H1 (cell line): ENCODE measurements at regions not wholly inside any gene's neighbourhood (a gene's known extent, or its start where the extent isn't known, plus 50 kb on each side); places are given as distances from the start of the nearest gene placed in this dataset.

Source experiments
- CTCF ChIA-PET: fragments of 300-600 bp; sonication (Branson Sonifier 250); formaldehyde crosslinking; loops from one replicate; lab custom pipeline; 2021; ENCODE audit not compliant: partially characterized antibody; lab: Charles Lee
- POLR2A ChIA-PET: fragments of 300-600 bp; sonication (Branson Sonifier 250); formaldehyde crosslinking; loops from one replicate; lab custom pipeline; 2021; ENCODE audit warnings: inconsistent platforms; ENCODE audit not compliant: partially characterized antibody; lab: Charles Lee
- DNase-seq, 2 experiments: peaks; one replicate each; pipeline versions ENCODE4 v3.0.0 to v3.0.0-alpha.2; 2010 to 2022; ENCODE audit warnings: low spot score in 2 of 2, low read depth in 1 of 2, mixed read lengths in 1 of 2
- FAIRE-seq: peaks from 2 replicates; lab custom pipeline; 2011; peaks lifted over from hg19 to GRCh38; lab: Jason Lieb, UNC
- H2AFZ ChIP-seq: 2 replicates; pipeline ENCODE4 v1.8.1; 2012; ENCODE audit warnings: low read length, inconsistent platforms
- H2AK5ac ChIP-seq: 2 replicates; pipeline ENCODE4 v1.6.1; 2013; ENCODE audit warnings: low read depth, low read length
- H2BK120ac ChIP-seq: replicated peaks from 2 replicates; pipeline ENCODE3; 2013; ENCODE audit warnings: low read depth, low read length, inconsistent platforms
- H2BK12ac ChIP-seq: 2 replicates; pipeline ENCODE4 v1.6.1; 2013; ENCODE audit warnings: low read depth, low read length
- H2BK15ac ChIP-seq: 2 replicates; pipeline ENCODE4 v1.6.1; 2013; ENCODE audit warnings: low read length
- H2BK20ac ChIP-seq: 2 replicates; pipeline ENCODE4 v1.6.1; 2013; ENCODE audit warnings: low read length
- H2BK5ac ChIP-seq: 2 replicates; pipeline ENCODE4 v1.6.1; 2013; ENCODE audit warnings: low read depth, low read length
- H3K14ac ChIP-seq: 2 replicates; pipeline ENCODE4 v1.6.1; 2013; ENCODE audit warnings: inconsistent platforms; ENCODE audit not compliant: insufficient read length
- H3K18ac ChIP-seq: 2 replicates; pipeline ENCODE4 v1.6.1; 2013; ENCODE audit warnings: low read length; ENCODE audit errors: extremely low read depth
- H3K23ac ChIP-seq: 2 replicates; pipeline ENCODE4 v1.6.1; 2013; ENCODE audit warnings: inconsistent platforms; ENCODE audit not compliant: insufficient read length
- H3K23me2 ChIP-seq: 2 replicates; pipeline ENCODE4 v1.6.1; 2013; ENCODE audit warnings: low read depth, low read length
- H3K27ac ChIP-seq: 2 replicates; pipeline ENCODE4 v1.6.1; 2011; ENCODE audit warnings: low read depth, low read length, inconsistent platforms
- H3K27me3 ChIP-seq, 4 experiments: replicated peaks in 1 of 4; 1 replicate in 1 of 4; 2 replicates in 3 of 4; pipeline versions ENCODE4 v1.6.1 to v1.8.1; 2011 to 2013; ENCODE audit warnings: low read length in 3 of 4, mild to moderate bottlenecking in 3 of 4, inconsistent platforms in 2 of 4, mixed read lengths in 2 of 4, moderate library complexity in 1 of 4; ENCODE audit not compliant: control insufficient read depth in 3 of 4, insufficient read depth in 3 of 4; ENCODE audit errors: extremely low read depth in 1 of 4
- H3K36me3 ChIP-seq, 4 experiments: 2 replicates each; pipeline versions ENCODE4 v1.6.1 to v1.8.1; 2011 to 2013; ENCODE audit warnings: mild to moderate bottlenecking in 4 of 4, low read length in 3 of 4, moderate library complexity in 2 of 4, control low read depth in 1 of 4, inconsistent platforms in 1 of 4; ENCODE audit not compliant: insufficient read depth in 4 of 4, control insufficient read depth in 2 of 4
- H3K4ac ChIP-seq: replicated peaks from 2 replicates; pipeline ENCODE3; 2013; ENCODE audit warnings: low read length, low read depth, mixed read lengths, inconsistent platforms; ENCODE audit not compliant: insufficient read length
- H3K4me1 ChIP-seq, 4 experiments: replicated peaks in 1 of 4; 1 replicate in 1 of 4; 2 replicates in 3 of 4; pipeline versions ENCODE4 v1.6.1 to v1.8.1; 2011 to 2013; ENCODE audit warnings: low read length in 3 of 4, inconsistent platforms in 2 of 4, mixed read lengths in 1 of 4; ENCODE audit not compliant: insufficient read depth in 4 of 4, control insufficient read depth in 3 of 4
- H3K4me2 ChIP-seq, 2 experiments: 2 replicates each; pipeline versions ENCODE4 v1.6.1 to v1.8.1; 2011 to 2013; ENCODE audit warnings: low read depth in 2 of 2, low read length in 2 of 2, control low read depth in 1 of 2, inconsistent platforms in 1 of 2, mild to moderate bottlenecking in 1 of 2; ENCODE audit not compliant: insufficient read depth in 1 of 2
- H3K4me3 ChIP-seq, 4 experiments: fragments of 200-600, 300-600 bp in 1 of 4; sonication (generic), shearing (Covaris generic), sonication (Bioruptor Twin) in 1 of 4; 2 replicates each; pipeline versions ENCODE4 v1.5.1 to v1.8.1; 2011 to 2016; ENCODE audit warnings: low read length in 4 of 4, low read depth in 3 of 4, control low read depth in 2 of 4, inconsistent platforms in 2 of 4, mild to moderate bottlenecking in 2 of 4, mixed read lengths in 1 of 4, moderate library complexity in 1 of 4; ENCODE audit not compliant: insufficient read depth in 2 of 4; ENCODE audit errors: extremely low read depth in 1 of 4
- H3K56ac ChIP-seq: replicated peaks from 2 replicates; pipeline ENCODE3; 2013; ENCODE audit warnings: low read depth, mild to moderate bottlenecking, mixed read lengths, low read length, inconsistent platforms; ENCODE audit not compliant: insufficient read length
- H3K79me1 ChIP-seq: 2 replicates; pipeline ENCODE4 v1.6.1; 2013; ENCODE audit warnings: low read depth, low read length, control low read depth
- H3K79me2 ChIP-seq, 2 experiments: 2 replicates each; pipeline versions ENCODE4 v1.6.1 to v1.8.1; 2012 to 2013; ENCODE audit warnings: low read length in 2 of 2, mild to moderate bottlenecking in 2 of 2, inconsistent platforms in 1 of 2; ENCODE audit not compliant: insufficient read depth in 2 of 2, control insufficient read depth in 1 of 2
- H3K9ac ChIP-seq, 4 experiments: replicated peaks in 1 of 4; 1 replicate in 1 of 4; 2 replicates in 3 of 4; pipeline versions ENCODE4 v1.6.1 to v1.8.1; 2011 to 2013; ENCODE audit warnings: low read depth in 3 of 4, low read length in 3 of 4, control low read depth in 2 of 4, mild to moderate bottlenecking in 2 of 4, moderate library complexity in 2 of 4, inconsistent platforms in 1 of 4; ENCODE audit errors: extremely low read depth in 1 of 4
- H3K9me3 ChIP-seq, 2 experiments: 2 replicates each; pipeline versions ENCODE4 v1.6.1 to v1.8.1; 2012 to 2013; ENCODE audit warnings: mild to moderate bottlenecking in 2 of 2, moderate library complexity in 2 of 2, control low read depth in 1 of 2, inconsistent platforms in 1 of 2, low read depth in 1 of 2, low read length in 1 of 2, mixed read lengths in 1 of 2; ENCODE audit not compliant: insufficient read depth in 2 of 2
- H4K20me1 ChIP-seq, 2 experiments: replicated peaks in 1 of 2; 2 replicates each; pipeline versions ENCODE3 to v1.8.1; 2011 to 2013; ENCODE audit warnings: inconsistent platforms in 2 of 2, low read length in 2 of 2, mild to moderate bottlenecking in 1 of 2; ENCODE audit not compliant: insufficient read depth in 2 of 2, control insufficient read depth in 1 of 2
- H4K5ac ChIP-seq: 2 replicates; pipeline ENCODE4 v1.6.1; 2013; ENCODE audit warnings: low read length, low read depth, mixed read lengths, inconsistent platforms; ENCODE audit not compliant: insufficient read length
- H4K8ac ChIP-seq: 2 replicates; pipeline ENCODE4 v1.8.0; 2013; ENCODE audit warnings: mild to moderate bottlenecking, moderate library complexity, low read length, inconsistent platforms; ENCODE audit not compliant: insufficient read depth; ENCODE audit errors: extremely low read depth
- H4K91ac ChIP-seq: replicated peaks from 2 replicates; pipeline ENCODE3; 2013; ENCODE audit warnings: low read length, mixed read lengths, inconsistent platforms; ENCODE audit not compliant: insufficient read length
- ATF2 ChIP-seq: IDR thresholded peaks from 2 replicates; pipeline ENCODE4 v1.6.1; 2012; ENCODE audit warnings: low read length, inconsistent platforms
- CBX8 ChIP-seq: fragments of 300-800, 300-1000 bp; sonication (generic); IDR thresholded peaks from 2 replicates; pipeline ENCODE4 v1.7.1; 2016; ENCODE audit warnings: low read depth, low read length, borderline replicate concordance
- EGR1 ChIP-seq: IDR thresholded peaks from 2 replicates; pipeline ENCODE4 v1.6.1; 2011; ENCODE audit warnings: low read depth, low read length, borderline replicate concordance
- EP300 ChIP-seq, 2 experiments: IDR thresholded peaks; 1 replicate in 1 of 2; 2 replicates in 1 of 2; pipeline ENCODE4 v1.6.1; 2011 to 2012; ENCODE audit warnings: low read depth in 2 of 2, low read length in 2 of 2, mild to moderate bottlenecking in 2 of 2, borderline replicate concordance in 1 of 2, inconsistent platforms in 1 of 2, moderate library complexity in 1 of 2
- HDAC6 ChIP-seq: IDR thresholded peaks from one replicate; pipeline ENCODE4 v1.7.1; 2012; ENCODE audit warnings: low read depth, mild to moderate bottlenecking, inconsistent platforms, low read length, moderate library complexity
- KDM4A ChIP-seq: IDR thresholded peaks from one replicate; pipeline ENCODE4 v1.7.1; 2012; ENCODE audit warnings: low read depth, mild to moderate bottlenecking, moderate library complexity, low read length, inconsistent platforms; ENCODE audit not compliant: severe bottlenecking
- MAFK ChIP-seq: IDR thresholded peaks from 2 replicates; pipeline ENCODE4 v1.6.1; 2012; ENCODE audit warnings: low read depth, mild to moderate bottlenecking, improper control_type of control experiment, low read length
- POLR2AphosphoS5 ChIP-seq: IDR thresholded peaks from 2 replicates; pipeline ENCODE4 v1.6.1; 2011; ENCODE audit warnings: low read depth, low read length
- RBBP5 ChIP-seq: IDR thresholded peaks from 2 replicates; pipeline ENCODE4 v1.7.1; 2012; ENCODE audit warnings: low read depth, mild to moderate bottlenecking, inconsistent platforms, low read length, moderate library complexity, borderline replicate concordance
- SRF ChIP-seq: IDR thresholded peaks from 2 replicates; pipeline ENCODE4 v1.6.1; 2011; ENCODE audit warnings: mild to moderate bottlenecking, low read depth, low read length, moderate library complexity
- SUZ12 ChIP-seq: fragments of 200-600 bp; sonication (generic); IDR thresholded peaks from 2 replicates; pipeline ENCODE4 v1.6.1; 2012; ENCODE audit warnings: mild to moderate bottlenecking, inconsistent platforms, low read length, moderate library complexity, mixed read lengths
- WGBS, 2 experiments: shearing (Covaris generic) in 1 of 2; methylation state at CpG; one replicate each; pipeline versions ENCODE4 v1.1.6 to v1.1.7; 2013 to 2015; ENCODE audit warnings: low lambda C conversion rate in 2 of 2, mixed read lengths in 2 of 2, inconsistent platforms in 1 of 2, low coverage in 1 of 2, missing lambda C conversion rate in 1 of 2; ENCODE audit not compliant: insufficient replicate concordance in 2 of 2, insufficient coverage in 1 of 2, insufficient read length in 1 of 2; ENCODE audit errors: extremely low coverage in 1 of 2, missing lambda C conversion rate in 1 of 2; 5-methylcytosine and 5-hydroxymethylcytosine counted together

GRCh38 chr5:24268482-24269056 is 376.2 kb downstream of the CDH10 start:
- no peaks in the 10 kb centered on the region for H3K23me2 ChIP-seq
- no peak overlapping the region for H3K18ac ChIP-seq
- no peak overlapping the region for H3K4me2 ChIP-seq
- no peak overlapping the region for H4K5ac ChIP-seq
- 85% methylated on average over 2 of the region's 2 CpGs; no CpG with 5 or more reads in 1 of the 2 experiments for WGBS, 2 experiments
- no peaks in the 10 kb centered on the region for H3K4me1 ChIP-seq
- H2AK5ac ChIP-seq: no peak overlapping the region
- DNase-seq: no peak
- H2BK20ac ChIP-seq: no peak overlapping the region
- H3K4ac ChIP-seq: no peak overlapping the region
- no peak overlapping the region for H2BK15ac ChIP-seq
- H3K9ac ChIP-seq: no peak overlapping the region
- no peak overlapping the region for H3K56ac ChIP-seq
- H3K23ac ChIP-seq: no peak overlapping the region
- no peak for TF ChIP-seq KDM4A
- no peak for TF ChIP-seq RBBP5
- no peak for TF ChIP-seq HDAC6
- TF ChIP-seq EP300 (IDR thresholded peaks at IDR 0.05; ENCODE audit: borderline replicate concordance in 1 of 2, low read depth in 2 of 2, low read length in 2 of 2): no peak
- TF ChIP-seq ATF2: no peak
- no peak for TF ChIP-seq SUZ12
- TF ChIP-seq CBX8: no peak
- TF ChIP-seq POLR2AphosphoS5: no peak
- no peak for TF ChIP-seq MAFK
- no peak for TF ChIP-seq SRF
- TF ChIP-seq EGR1: no peak
- no peaks in the 10 kb centered on the region for H3K79me2 ChIP-seq
- no peaks in the 10 kb centered on the region for H3K9me3 ChIP-seq
- no peak for FAIRE-seq
- no peak overlapping the region for H2BK120ac ChIP-seq
- ChIA-PET CTCF (interaction anchor here (0.6 to 1.4 kb wide), 2 partner anchors 11 to 362 kb away, joined by 3 to 4 read pairs; no protein-coding TSS in a partner anchor), POLR2A (no interaction called here)
- no peaks in the 10 kb centered on the region for H3K79me1 ChIP-seq
- H4K20me1 ChIP-seq: no peaks in the 10 kb centered on the region
- H4K8ac ChIP-seq: no peak overlapping the region
- no peaks in the 10 kb centered on the region for H3K36me3 ChIP-seq
- H4K91ac ChIP-seq: no peak overlapping the region
- no peak overlapping the region for H3K27ac ChIP-seq
- H3K27me3 ChIP-seq: no peaks in the 10 kb centered on the region
- H2BK12ac ChIP-seq: no peak overlapping the region
- H3K4me3 ChIP-seq: no peak overlapping the region
- no peak overlapping the region for H3K14ac ChIP-seq
- H2BK5ac ChIP-seq: no peak overlapping the region
- no peak overlapping the region for H2AFZ ChIP-seq
